T-cell (primary cell): ENCODE measurements at regions not wholly inside any gene's neighbourhood (a gene's known extent, or its start where the extent isn't known, plus 50 kb on each side); places are given as distances from the start of the nearest gene placed in this dataset.
"Not testable (repeated sequence)": the region's sequence is repeated elsewhere in the genome, so short reads cannot be mapped to it uniquely, and the experiment has no call there.

ENCODE experiments used
- ATAC-seq, 4 experiments: fragments of 200-7000 bp in 3 of 4; fragments of 150-1000 bp in 1 of 4; cut with Tn5 transposase; replicated peaks in 1 of 4; 1 replicate in 3 of 4; 2 replicates in 1 of 4; pipeline ENCODE4 v1.10.0; 2021; ENCODE audit warnings: moderate library complexity in 3 of 4, mild to moderate bottlenecking in 2 of 4, moderate number of reproducible peaks in 1 of 4
- CTCF ChIA-PET, 2 donors: fragments of 300-600 bp; sonication (Branson Sonifier 250); formaldehyde crosslinking; loops; one replicate each; lab custom pipeline; 2022; ENCODE audit warnings: antibody characterized with exemption in 2 of 2; lab: Charles Lee
- POLR2A ChIA-PET, 2 donors: fragments of 300-600 bp; sonication (Branson Sonifier 250); formaldehyde crosslinking; loops; one replicate each; lab custom pipeline; 2022; ENCODE audit warnings: antibody characterized with exemption in 2 of 2; lab: Charles Lee
- DNase-seq, 35 experiments: peaks; one replicate each; pipeline versions ENCODE4 v3.0.0 to v3.0.0-alpha.2; 2013 to 2023
- H3K27ac ChIP-seq: one replicate; pipeline ENCODE4 v1.5.1; 2013; ENCODE audit warnings: low read length
- H3K27me3 ChIP-seq, 2 experiments: replicated peaks in 1 of 2; 1 replicate in 1 of 2; 2 replicates in 1 of 2; pipeline versions ENCODE4 v1.6.1 to v1.7.0; 2013; ENCODE audit warnings: low read length in 1 of 2, mixed read lengths in 1 of 2; ENCODE audit not compliant: control insufficient read depth in 2 of 2, insufficient read depth in 2 of 2; ENCODE audit errors: extremely low read depth in 1 of 2
- H3K36me3 ChIP-seq, 2 donors: 1 replicate in 1 of 2; 2 replicates in 1 of 2; pipeline versions ENCODE4 v1.6.1 to v1.7.0; 2013; ENCODE audit warnings: low read length in 1 of 2; ENCODE audit not compliant: control insufficient read depth in 2 of 2, insufficient read depth in 1 of 2; ENCODE audit errors: extremely low read depth in 1 of 2
- H3K4me1 ChIP-seq, 2 experiments: 1 replicate in 1 of 2; 2 replicates in 1 of 2; pipeline versions ENCODE4 v1.6.1 to v1.7.0; 2013; ENCODE audit warnings: low read length in 2 of 2, mixed read lengths in 1 of 2; ENCODE audit not compliant: insufficient read depth in 2 of 2, control insufficient read depth in 1 of 2; ENCODE audit errors: extremely low read depth in 1 of 2
- H3K4me3 ChIP-seq, 2 donors: 1 replicate in 1 of 2; 2 replicates in 1 of 2; pipeline versions ENCODE4 v1.5.1 to v1.7.0; 2013; ENCODE audit warnings: mild to moderate bottlenecking in 2 of 2, low read length in 1 of 2, moderate library complexity in 1 of 2; ENCODE audit not compliant: control insufficient read depth in 1 of 2; ENCODE audit errors: extremely low read depth in 1 of 2
- H3K9me3 ChIP-seq: 2 replicates; pipeline ENCODE4 v1.7.0; 2013
- H3K27ac Mint-ChIP-seq, 2 donors: one replicate each; pipeline ENCODE4 v1.8.0; 2020 to 2021; ENCODE audit warnings: mild to moderate bottlenecking in 2 of 2, mixed read lengths in 2 of 2
- H3K27me3 Mint-ChIP-seq, 2 donors: one replicate each; pipeline ENCODE4 v1.8.0; 2021 to 2022; ENCODE audit warnings: mixed read lengths in 2 of 2
- H3K36me3 Mint-ChIP-seq: one replicate; pipeline ENCODE4 v1.8.0; 2021; ENCODE audit warnings: mixed read lengths
- H3K4me1 Mint-ChIP-seq, 3 donors: one replicate each; pipeline ENCODE4 v1.8.0; 2020 to 2022; ENCODE audit warnings: mixed read lengths in 3 of 3, mild to moderate bottlenecking in 1 of 3
- H3K4me3 Mint-ChIP-seq, 3 donors: one replicate each; pipeline ENCODE4 v1.8.0; 2020 to 2022; ENCODE audit warnings: mild to moderate bottlenecking in 3 of 3, mixed read lengths in 3 of 3, moderate library complexity in 3 of 3
- H3K9me3 Mint-ChIP-seq, 3 donors: one replicate each; pipeline ENCODE4 v1.8.0; 2020 to 2022; ENCODE audit warnings: mixed read lengths in 3 of 3
- WGBS: methylation state at CpG from one replicate; pipeline ENCODE4 v1.1.5; 2013; ENCODE audit warnings: missing lambda C conversion rate; ENCODE audit not compliant: insufficient coverage; 5-methylcytosine and 5-hydroxymethylcytosine counted together

DNA sequence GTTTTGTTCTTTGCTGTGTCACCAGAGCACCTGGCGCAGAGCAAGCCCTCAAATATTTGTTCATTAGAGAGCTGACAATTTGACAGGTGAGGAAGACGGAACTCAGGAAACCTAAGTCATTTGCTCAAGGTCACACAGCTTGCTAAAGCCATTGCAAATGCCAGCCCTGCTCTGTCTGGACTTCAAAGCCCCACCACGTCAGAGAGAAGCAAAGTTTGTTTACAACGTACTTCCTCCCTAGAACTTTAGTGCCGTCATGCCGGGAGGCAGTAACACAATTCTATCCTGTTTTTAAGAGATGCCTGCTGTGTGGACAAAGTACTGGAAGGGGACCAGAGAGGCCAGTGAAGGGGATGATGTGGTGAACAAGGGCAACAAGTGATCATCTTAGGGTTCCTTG, 216.6 kb upstream of the PRICKLE2 start:
- H3K9me3 ChIP-seq, result no peaks in the 10 kb centered on the region
- ChIA-PET CTCF (interaction anchor here in 1 of 2 donors (0.6 kb wide), 1 partner anchor 21 kb away, joined by 6 read pairs; no protein-coding TSS in a partner anchor), POLR2A (no interaction called here)
- WGBS, result 34% methylated on average over 6 of the region's 6 CpGs
- ATAC-seq (no peak), DNase-seq (no peak)
- no peak overlapping the region for H3K27ac ChIP-seq
- H3K4me3 ChIP-seq, result no peak overlapping the region
- Mint-ChIP-seq H3K4me3 (no peak overlapping the region), H3K9me3 (peaks cover under 1 to 3% (median 2%) of the 10 kb centered on the region in 3 donors), H3K4me1 (no peaks in the 10 kb centered on the region), H3K27me3 (peaks cover 40 to 54% of the 10 kb centered on the region in 2 donors), H3K27ac (no peak overlapping the region), H3K36me3 (no peaks in the 10 kb centered on the region)
- peaks cover 12 to 28% of the 10 kb centered on the region in 2 experiments for H3K27me3 ChIP-seq
- H3K36me3 ChIP-seq, result no peaks in the 10 kb centered on the region
- no peaks in the 10 kb centered on the region for H3K4me1 ChIP-seq

DNA sequence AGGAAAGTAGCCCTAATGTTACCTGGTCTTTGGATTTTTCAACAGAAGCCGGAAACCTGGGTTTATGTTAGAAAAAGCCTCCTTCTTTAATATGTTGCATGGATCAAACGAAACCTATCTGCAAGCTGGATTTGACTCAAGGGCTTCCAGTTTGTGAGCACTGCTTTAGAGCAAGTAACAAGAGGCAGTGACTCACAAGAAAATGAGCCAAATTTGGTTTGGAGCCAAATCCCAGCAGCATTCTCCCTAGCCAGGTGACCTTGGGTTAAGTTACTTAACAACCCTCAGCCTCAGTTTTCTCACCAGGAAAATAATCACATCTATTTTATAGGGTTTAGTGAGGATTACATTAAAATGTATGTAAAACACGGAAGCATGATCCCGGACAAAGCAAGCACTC, 215.2 kb upstream of the PRICKLE2 start:
- H3K36me3 ChIP-seq, result no peaks in the 10 kb centered on the region
- ATAC-seq (no peak), DNase-seq (no peak)
- no peaks in the 10 kb centered on the region for H3K4me1 ChIP-seq
- no peak overlapping the region for H3K4me3 ChIP-seq
- H3K4me3 Mint-ChIP-seq, result no peak overlapping the region
- no peaks in the 10 kb centered on the region for H3K9me3 ChIP-seq
- peaks cover 5 to 9% (median 8%) of the 10 kb centered on the region in 3 donors for H3K9me3 Mint-ChIP-seq
- POLR2A ChIA-PET, result no interaction called here
- no peak overlapping the region for H3K27ac ChIP-seq
- WGBS, result 81% methylated on average over 2 of the region's 4 CpGs
- H3K27me3 Mint-ChIP-seq, result peaks cover 29 to 52% of the 10 kb centered on the region in 2 donors
- no peaks in the 10 kb centered on the region for H3K36me3 Mint-ChIP-seq
- no peak overlapping the region for H3K27ac Mint-ChIP-seq
- no peaks in the 10 kb centered on the region for H3K4me1 Mint-ChIP-seq
- H3K27me3 ChIP-seq, result peaks cover 10 to 21% of the 10 kb centered on the region in 2 experiments
- CTCF ChIA-PET, result no interaction called here

DNA sequence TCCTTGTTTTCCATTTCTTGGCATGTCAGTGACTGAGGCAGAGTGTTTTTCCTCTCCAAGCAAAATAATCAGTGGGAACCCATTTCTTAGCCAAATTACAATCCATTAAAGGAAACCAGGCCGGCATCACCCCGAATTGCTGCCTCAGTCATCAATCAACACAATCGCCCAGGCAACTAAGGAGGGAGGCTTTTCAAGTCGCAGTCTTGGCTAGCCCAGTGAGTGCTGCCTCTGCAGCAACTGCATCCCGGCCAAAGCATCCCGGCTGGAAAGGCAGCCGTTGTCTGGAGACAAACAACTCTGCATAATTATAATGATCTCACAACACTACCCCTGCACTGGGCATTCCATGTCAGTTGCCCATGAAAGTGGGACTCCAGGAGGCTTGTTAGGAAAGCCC, 213.5 kb upstream of the PRICKLE2 start:
- H3K4me3 Mint-ChIP-seq, result no peak overlapping the region
- ChIA-PET CTCF (no interaction called here), POLR2A (no interaction called here)
- no peak for DNase-seq
- no peaks in the 10 kb centered on the region for H3K36me3 Mint-ChIP-seq
- Histone ChIP-seq H3K4me3 (no peak overlapping the region), H3K4me1 (no peaks in the 10 kb centered on the region), H3K27me3 (peaks cover 6 to 10% of the 10 kb centered on the region in 2 experiments), H3K9me3 (no peaks in the 10 kb centered on the region), H3K27ac (no peak overlapping the region), H3K36me3 (no peaks in the 10 kb centered on the region)
- no peak for ATAC-seq
- WGBS, result 56% methylated on average over 4 of the region's 7 CpGs
- H3K9me3 Mint-ChIP-seq, result peaks cover 14 to 18% (median 16%) of the 10 kb centered on the region in 3 donors
- no peak overlapping the region for H3K27ac Mint-ChIP-seq
- no peaks in the 10 kb centered on the region for H3K4me1 Mint-ChIP-seq
- H3K27me3 Mint-ChIP-seq, result peaks cover 21 to 42% of the 10 kb centered on the region in 2 donors

DNA sequence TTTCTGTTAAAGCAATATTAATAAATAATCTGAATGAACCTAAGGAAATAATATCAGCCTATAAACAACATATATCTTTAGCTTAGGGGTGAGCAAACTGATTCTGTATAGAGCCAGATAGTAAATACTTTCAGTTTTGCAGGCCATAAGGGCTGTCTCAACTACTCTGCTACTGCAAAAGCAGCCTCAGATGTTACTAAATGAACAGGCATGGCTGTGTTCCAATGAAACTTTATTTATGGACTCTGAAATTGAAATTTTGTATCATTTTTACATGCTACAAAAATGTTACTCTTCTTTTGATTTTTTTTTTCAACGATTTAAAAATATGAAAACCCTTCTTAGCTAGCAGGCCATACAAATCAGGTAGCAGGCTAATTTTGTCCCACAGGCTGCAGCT, 212.8 kb upstream of the PRICKLE2 start:
- DNase-seq (no peak), ATAC-seq (no peak)
- ChIA-PET POLR2A (no interaction called here), CTCF (no interaction called here)
- Mint-ChIP-seq H3K9me3 (peaks cover 16 to 20% (median 16%) of the 10 kb centered on the region in 3 donors), H3K36me3 (no peaks in the 10 kb centered on the region), H3K27ac (no peak overlapping the region), H3K27me3 (peaks cover 17 to 38% of the 10 kb centered on the region in 2 donors), H3K4me1 (no peaks in the 10 kb centered on the region), H3K4me3 (no peak overlapping the region)
- no peak overlapping the region for H3K27ac ChIP-seq
- H3K36me3 ChIP-seq, result no peaks in the 10 kb centered on the region
- peaks cover 4 to 8% of the 10 kb centered on the region in 2 experiments for H3K27me3 ChIP-seq
- no peaks in the 10 kb centered on the region for H3K4me1 ChIP-seq
- H3K4me3 ChIP-seq, result no peak overlapping the region
- H3K9me3 ChIP-seq, result no peaks in the 10 kb centered on the region
- no CpG with 5 or more reads among the region's 1 CpG for WGBS

DNA sequence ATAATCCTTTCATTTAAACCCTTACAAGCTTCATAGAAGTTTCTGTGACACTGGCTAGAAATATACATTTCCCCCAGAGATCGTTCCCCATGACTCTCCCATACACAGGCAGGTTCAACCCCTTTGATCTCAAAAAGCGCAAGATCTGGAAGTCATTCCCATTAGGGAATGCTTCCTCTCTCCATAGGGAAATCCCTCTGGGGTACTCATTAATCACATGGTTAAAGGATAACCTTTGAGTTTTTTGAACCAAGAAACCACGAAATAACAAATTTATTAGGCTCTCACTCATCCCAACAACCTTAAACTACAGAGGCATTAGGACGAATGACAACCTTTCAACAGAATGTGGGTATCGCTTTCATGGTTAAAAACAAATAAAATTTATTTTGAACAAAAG, 211.9 kb upstream of the PRICKLE2 start:
- H3K27me3 ChIP-seq, result peaks cover 4 to 8% of the 10 kb centered on the region in 2 experiments
- H3K4me3 Mint-ChIP-seq, result no peak overlapping the region
- H3K27ac ChIP-seq, result no peak overlapping the region
- no peaks in the 10 kb centered on the region for H3K4me1 Mint-ChIP-seq
- H3K4me1 ChIP-seq, result no peaks in the 10 kb centered on the region
- no peaks in the 10 kb centered on the region for H3K36me3 Mint-ChIP-seq
- WGBS, result 67% methylated on average over 1 of the region's 5 CpGs
- H3K27ac Mint-ChIP-seq, result no peak overlapping the region
- no peak overlapping the region for H3K4me3 ChIP-seq
- peaks cover 16 to 20% (median 16%) of the 10 kb centered on the region in 3 donors for H3K9me3 Mint-ChIP-seq
- peaks cover 12 to 31% of the 10 kb centered on the region in 2 donors for H3K27me3 Mint-ChIP-seq
- POLR2A ChIA-PET, result interaction anchor here in 1 of 2 donors (0.5 kb wide), 1 partner anchor 102 kb away, joined by 3 read pairs; no protein-coding TSS in a partner anchor
- CTCF ChIA-PET, result no interaction called here
- no peaks in the 10 kb centered on the region for H3K36me3 ChIP-seq
- ATAC-seq (no peak), DNase-seq (no peak)
- no peaks in the 10 kb centered on the region for H3K9me3 ChIP-seq

DNA sequence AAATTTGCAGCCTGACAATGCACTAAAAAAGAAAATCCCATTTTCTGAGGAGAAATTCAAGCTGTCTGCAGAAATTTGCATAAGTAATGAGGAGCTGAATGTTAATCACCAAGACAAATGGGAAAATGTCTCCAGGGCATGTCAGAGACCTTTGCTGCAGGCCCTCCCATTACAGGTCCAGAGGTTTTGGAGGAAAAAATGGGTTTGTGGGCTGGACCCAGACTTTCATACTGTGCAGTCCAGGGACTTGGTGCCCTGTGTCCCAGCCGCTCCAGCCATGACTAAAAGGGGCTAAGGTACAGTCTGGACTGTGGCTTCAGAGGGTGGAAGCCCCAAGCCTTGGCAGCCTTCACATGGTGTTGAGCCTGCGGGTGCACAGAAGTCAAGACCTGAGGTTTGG, 209.8 kb upstream of the PRICKLE2 start:
- H3K4me3 Mint-ChIP-seq, H3K36me3 ChIP-seq, CTCF ChIA-PET, H3K4me1 ChIP-seq, H3K27ac Mint-ChIP-seq, POLR2A ChIA-PET, ATAC-seq, H3K27ac ChIP-seq, H3K27me3 ChIP-seq, H3K36me3 Mint-ChIP-seq, H3K9me3 ChIP-seq, H3K4me3 ChIP-seq, H3K4me1 Mint-ChIP-seq, DNase-seq: not testable (repeated sequence)
- WGBS, result 94% methylated on average over 2 of the region's 2 CpGs
- Mint-ChIP-seq H3K9me3 (peaks cover 16 to 22% (median 16%) of the 10 kb centered on the region in 3 donors), H3K27me3 (peaks cover under 1 to 18% of the 10 kb centered on the region in 2 donors)

DNA sequence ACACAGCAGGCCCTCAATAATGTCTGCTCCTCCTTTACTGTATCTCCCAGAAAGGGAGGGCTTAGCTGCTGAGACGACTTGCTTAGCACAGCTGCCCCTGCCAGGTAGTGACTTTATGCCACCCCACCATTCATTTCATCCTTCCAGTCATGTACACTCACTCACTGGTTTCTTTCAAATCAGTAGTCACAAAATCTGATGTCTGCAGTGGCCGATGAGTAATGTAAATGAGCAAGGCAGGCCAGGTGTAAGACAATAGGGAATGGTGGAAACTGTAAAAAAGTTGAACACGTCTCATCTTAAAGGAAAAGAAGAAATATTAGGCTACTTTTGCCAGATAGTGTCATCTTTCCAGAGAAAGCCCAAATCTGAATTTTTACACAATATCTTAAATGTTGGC, 207.6 kb upstream of the PRICKLE2 start:
- no CpG with 5 or more reads among the region's 3 CpGs for WGBS
- CTCF ChIA-PET, result no interaction called here

More for the DNA sequence above, 207.6 kb upstream of the PRICKLE2 start:
- peaks cover 0 to 22% of the 10 kb centered on the region in 2 donors for H3K27me3 Mint-ChIP-seq
- Histone ChIP-seq H3K4me3 (no peak overlapping the region), H3K27me3 (no peaks in the 10 kb centered on the region), H3K4me1 (no peaks in the 10 kb centered on the region), H3K36me3 (no peaks in the 10 kb centered on the region), H3K9me3 (no peaks in the 10 kb centered on the region), H3K27ac (no peak overlapping the region)
- no peak for ATAC-seq
- peaks cover 16 to 22% (median 16%) of the 10 kb centered on the region in 3 donors for H3K9me3 Mint-ChIP-seq
- H3K36me3 Mint-ChIP-seq, result no peaks in the 10 kb centered on the region
- DNase-seq, result no peak
- no peaks in the 10 kb centered on the region for H3K4me1 Mint-ChIP-seq
- H3K27ac Mint-ChIP-seq, result no peak overlapping the region
- POLR2A ChIA-PET, result no interaction called here
- H3K4me3 Mint-ChIP-seq, result no peak overlapping the region
